GM21576 (cell line): ENCODE measurements at regions not wholly inside any gene's neighbourhood (a gene's known extent, or its start where the extent isn't known, plus 50 kb on each side); places are given as distances from the start of the nearest gene placed in this dataset.
"Not testable (repeated sequence)": the region's sequence is repeated elsewhere in the genome, so short reads cannot be mapped to it uniquely, and the experiment has no call there.

Source experiments
- ATAC-seq: cut with Tn5 transposase; IDR thresholded peaks from one replicate; pipeline ENCODE4 v1.9.1; 2021; ENCODE audit warnings: mild to moderate bottlenecking, moderate library complexity; ENCODE audit not compliant: unreplicated experiment

DNA sequence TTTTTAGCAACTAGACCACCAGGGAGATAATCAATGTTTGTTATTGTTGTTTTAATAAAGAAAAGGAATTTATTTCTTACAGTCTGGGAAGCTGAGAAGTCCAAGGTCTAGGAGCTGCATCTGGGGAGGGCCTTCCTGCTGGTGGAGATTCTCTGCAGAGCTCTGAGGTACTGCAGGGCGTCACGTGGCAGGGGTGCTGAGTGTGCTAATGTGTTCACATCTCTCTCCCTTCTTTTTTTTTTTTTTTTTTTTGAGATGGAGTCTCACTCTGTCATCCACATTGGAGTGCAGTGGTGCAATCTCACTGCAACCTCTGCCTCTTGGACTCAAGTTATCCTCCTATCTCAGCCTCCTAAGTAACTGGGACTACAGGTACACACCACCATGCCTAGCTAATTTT lies 150.9 kb upstream of the TRIM24 start:
- ATAC-seq, result no peak

DNA sequence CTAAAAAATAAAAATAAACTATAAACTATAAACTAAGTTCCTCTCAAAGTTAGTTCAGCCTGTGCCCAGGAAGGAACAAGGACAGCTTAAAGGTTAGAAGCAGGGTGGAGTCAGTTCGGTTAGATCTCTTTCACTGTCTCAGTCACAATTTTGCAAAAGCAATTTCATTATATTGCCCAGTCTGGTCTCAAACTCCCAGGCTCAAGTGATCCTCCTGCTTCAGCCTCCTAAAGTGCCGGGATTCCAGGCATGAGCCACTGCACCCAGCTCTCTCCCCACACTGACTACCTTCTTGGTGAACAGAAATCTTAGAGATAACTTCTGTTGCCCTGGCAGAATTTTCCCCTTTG lies 146.3 kb upstream of the TRIM24 start:
- no peak for ATAC-seq

DNA sequence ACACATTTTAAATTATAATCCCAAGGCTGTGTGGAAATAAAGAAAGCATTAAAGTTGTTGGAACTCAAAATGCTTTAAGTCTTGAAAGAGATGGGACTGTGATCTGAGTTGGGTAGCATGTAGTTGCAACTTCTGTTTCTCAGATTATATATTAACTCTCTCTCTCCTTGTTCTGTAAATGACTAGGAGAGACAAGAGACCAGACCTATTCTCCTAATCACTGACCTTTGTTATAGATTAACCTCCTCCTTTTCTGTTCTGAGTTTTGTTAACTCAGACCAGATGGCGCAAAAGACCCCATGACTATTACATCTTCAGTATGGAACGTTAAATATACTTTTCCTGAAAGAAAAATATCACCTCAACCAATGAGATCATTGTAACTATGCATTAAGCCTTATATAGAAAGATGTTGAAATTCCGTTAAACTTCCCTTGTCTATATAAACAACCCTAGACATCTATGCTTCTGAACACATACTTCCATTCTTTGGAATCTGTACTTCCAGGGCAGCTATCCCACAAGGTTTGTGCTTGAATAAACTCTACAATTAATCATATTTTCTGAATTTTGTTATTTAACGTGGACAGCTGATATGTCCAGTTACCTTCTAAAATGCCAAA lies 143.5 kb upstream of the TRIM24 start:
- peak; percentile 93 for ATAC-seq

DNA sequence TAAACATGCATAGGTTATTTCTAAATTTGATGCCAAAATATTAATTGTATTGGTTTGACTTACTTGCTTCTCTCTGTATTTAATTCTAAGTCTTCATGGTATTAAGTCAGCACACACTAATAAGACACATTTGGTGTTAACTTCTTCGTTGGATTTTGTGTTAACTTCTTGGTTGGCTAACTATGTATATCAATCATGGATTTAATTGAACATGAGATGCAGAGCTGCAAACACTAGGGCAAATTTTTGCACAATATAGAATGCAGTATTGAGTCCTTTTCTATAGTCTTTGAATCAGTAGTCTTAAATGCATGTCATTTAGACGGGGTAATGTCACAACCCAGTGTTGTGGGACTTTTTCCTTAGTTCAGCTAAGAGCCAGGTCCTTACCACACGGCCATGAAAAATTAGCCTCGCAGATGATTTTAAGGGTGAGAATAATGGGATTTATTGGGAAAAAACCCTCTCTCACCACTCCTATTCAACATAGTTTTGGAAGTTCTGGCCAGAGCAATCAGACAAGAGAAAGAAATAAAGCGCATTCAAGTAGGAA lies 142.9 kb upstream of the TRIM24 start:
- ATAC-seq, result no peak

DNA sequence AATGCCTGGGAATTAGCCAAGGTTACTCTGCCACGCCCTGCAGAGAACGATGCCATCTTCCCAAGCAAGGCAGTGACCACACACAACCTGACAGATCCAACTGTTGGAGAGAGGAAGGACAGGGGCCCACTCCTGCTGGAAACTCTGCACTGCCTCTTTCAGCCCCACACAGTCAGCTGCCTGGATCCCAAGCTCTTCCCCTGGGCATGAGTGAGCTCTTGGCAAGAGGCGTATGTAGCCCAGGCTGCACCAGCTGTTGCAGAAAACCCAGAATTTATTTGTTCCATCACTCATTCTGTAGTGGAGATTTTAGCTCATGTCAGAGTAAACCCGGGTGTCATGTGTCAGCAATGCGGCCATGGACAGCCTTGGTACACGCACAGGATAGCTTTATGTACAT lies 135.1 kb upstream of the TRIM24 start:
- no peak for ATAC-seq

DNA sequence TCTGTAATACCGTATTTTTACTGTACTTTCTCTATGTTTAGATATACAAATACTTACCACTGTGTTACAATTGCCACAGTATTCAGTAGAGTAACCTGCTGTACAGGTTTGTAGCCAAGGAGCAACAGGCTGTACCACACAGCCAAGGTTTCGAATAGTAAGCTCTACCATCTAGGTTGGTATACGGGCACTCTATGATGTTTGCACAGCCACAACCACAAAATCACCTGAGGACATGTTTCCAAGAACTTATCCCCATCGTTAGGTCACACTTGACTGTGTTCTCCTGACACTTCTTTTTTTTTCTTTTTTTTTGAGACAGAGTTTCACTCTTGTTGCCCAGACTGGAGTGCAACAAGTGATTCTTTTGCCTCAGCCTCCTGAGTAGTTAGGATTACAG lies 134.6 kb upstream of the TRIM24 start:
- ATAC-seq, result no peak

DNA sequence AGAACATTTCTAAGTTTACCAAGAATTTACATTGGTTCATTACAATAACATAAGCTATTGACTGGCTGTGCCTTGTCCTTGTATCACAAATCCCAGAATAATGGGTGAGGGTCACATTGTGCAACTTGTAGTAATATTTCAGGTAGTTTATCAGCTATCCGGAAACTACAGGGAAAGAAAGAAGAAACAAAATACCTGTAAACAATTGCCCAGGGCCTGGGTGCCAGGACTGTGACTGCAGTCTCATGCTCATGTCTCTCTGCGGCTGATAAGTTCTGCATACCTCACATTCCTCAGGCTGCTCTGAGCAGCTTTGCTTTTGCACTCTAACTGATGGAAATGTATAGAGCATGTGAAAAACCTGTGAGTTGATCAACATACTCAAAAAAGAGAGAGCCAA lies 131.8 kb upstream of the TRIM24 start:
- ATAC-seq, result no peak

DNA sequence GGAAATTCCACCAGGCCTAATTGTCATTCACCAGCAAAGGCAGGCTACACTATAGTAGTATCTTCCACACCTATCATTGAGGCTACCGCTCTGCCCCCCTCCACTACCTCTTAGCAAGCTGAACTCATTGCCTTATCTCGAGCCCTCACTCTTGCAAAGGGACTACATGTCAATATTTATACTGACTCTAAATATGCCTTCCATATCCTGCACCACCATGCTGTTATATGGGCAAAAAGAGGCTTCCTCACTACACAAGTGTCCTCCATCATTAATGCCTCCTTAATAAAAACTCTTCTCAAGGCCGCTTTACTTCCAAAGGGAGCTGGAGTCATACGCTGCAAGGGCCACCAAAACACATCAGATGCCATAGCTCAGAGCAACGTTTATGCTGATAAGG lies 127.2 kb upstream of the TRIM24 start:
- ATAC-seq, result not testable (repeated sequence)

DNA sequence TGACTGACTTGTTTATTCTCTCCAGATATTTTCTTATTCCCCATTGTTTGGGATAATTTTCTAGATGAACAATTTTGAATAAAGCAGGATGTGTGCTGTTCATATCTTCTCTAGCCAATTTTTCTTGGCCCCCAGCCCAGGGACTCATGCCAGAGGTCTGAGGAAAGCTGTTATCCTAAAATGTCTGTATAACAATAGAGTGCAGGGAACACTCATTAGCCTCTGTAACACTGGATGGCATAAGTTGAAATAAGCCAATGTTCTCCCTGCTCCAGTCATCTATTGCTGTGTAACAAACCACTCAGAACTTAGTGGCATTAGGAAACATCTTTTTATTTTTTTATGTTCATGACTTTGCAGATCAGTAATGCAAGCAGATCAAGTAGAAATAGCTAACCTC lies 121.7 kb upstream of the TRIM24 start:
- ATAC-seq, result no peak

DNA sequence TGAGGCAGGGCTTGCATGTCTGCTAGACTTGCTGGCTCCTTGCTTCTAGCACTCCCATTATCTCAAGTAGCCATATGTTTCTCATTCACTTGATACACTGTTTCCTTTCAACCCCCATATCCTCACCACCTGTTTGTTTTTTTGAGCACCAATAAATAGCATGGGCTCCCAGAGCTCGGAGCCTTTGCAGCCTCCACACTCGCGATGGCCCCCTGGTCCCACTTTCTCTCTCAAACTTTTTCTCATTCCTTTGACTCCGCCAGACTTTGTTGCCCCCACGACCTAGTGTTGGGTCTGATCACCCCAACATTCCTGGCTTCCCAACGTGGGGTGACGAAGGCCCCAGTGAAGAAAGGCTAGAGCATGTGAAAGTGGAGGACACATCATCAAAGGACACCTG lies 120.8 kb upstream of the TRIM24 start:
- ATAC-seq, result not testable (repeated sequence)

DNA sequence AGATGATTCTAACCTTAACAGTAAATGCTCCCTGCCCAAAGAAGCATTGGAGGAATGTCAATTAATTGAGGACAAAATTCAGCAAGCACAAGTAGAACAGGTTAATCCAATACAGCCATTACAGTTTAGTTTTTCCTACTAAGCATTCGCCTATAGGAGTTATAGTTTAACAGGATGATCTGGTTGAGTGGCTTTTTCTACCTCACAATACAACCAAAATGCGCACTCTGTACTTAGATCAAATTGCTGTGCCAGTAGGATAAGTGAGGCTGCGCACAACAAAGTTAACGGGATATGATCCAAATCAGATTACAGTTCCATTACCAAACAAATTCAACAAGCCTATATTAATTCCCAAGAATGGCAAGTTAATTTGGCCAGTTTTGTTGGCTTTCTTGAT lies 117.1 kb upstream of the TRIM24 start:
- no peak for ATAC-seq

DNA sequence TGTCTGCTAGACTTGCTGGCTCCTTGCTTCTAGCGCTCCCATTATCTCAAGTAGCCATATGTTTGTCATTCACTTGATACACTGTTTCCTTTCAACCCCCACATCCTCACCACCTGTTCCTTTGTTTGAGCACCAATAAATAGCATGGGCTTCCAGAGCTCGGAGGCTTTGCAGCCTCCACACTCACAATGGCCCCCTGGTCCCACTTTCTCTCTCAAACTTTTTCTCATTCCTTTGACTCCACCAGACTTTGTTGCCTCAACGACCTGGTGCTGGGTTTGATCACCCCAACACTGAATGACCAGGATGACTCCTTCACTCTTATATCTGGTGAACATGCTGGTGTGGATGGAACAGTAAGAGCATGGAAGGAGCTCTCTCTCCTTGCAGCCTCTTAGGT lies 114.5 kb upstream of the TRIM24 start:
- ATAC-seq, result no peak

DNA sequence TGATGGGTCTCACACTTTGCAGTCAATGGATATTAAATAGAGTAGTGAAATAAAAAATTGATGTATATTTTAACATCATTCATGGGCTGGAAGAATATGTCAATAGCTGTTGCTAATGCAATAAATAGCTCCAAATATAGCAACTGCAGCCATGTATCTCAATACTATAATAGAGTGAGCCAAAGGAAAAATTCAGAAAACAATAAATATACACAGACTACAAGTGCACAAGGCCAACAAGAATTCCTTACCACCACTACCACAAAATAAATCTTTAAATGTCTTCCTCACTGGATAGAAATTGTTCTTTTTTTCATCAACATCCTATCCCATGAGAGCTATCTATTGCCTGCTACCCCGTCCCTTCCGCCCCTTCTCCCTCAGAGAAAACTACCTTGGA lies 113.1 kb upstream of the TRIM24 start:
- no peak for ATAC-seq

DNA sequence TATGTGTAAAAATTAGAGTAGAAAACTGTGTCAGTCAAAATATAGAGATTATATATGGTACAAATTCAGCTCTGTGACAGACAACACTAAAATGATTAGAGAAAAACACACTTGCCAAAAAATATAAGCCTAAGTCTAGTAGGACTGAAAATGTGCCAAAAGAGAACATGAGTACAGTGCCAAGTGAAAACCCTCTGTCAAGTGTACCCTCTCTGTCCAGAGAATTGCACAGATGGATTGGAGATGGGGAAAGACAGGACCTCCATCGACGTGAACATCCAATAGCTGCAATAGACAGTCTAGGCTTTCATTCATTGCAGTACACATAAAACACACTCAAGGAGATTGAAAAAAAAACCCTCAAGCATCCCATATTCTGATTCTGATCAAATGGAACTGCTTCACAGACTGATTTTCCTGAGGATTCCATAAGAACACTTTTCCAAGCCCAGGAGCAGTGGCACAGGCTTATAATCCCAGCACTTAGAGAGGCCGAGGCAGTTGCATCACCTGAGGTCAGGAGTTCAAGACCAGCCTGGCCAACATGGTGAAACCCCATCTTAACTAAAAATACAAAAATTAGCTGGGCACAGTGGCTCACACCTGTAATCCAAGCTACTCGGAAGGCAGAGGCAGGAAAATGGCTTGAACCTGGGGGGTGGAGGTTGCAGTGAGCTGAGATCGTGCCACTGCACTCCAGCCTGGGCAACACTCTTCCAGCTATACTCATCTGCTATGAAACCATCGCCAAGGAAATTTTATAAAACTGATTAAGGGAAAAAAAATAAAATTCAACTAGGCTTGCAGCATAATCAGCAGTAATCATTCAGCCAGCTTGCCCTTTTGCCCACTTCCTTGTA lies 110.0 kb upstream of the TRIM24 start:
- no peak for ATAC-seq

DNA sequence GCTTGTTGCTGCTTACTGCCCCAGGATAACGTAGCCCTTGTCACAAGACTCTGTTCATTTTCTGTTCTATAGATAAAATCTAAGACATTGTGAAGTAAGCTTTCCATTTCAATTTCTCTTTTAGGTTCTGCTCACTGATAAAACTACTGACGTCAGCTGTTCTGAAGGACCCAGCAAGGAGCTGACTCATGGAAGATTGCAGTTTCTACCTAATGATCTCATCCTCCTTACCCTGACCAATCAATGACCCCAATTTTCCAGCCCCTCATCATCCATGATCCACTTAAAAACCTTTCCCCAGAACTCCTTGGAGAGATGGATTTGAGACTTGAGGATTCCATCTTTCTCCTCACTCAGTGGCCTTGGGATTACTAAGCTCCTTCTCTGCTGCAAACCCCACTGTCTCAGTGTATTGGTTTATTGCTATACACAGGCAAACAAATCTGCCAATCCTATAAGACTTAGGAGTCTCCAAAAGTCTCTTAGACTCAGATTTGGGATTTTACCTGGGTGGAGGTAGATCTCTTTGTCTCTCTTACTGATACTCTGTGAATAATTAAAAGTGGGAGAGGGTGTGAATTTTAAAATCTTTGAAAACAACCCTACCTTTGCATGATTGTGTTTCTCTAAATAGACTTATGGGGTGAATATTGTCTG lies 109.2 kb upstream of the TRIM24 start:
- no peak for ATAC-seq

DNA sequence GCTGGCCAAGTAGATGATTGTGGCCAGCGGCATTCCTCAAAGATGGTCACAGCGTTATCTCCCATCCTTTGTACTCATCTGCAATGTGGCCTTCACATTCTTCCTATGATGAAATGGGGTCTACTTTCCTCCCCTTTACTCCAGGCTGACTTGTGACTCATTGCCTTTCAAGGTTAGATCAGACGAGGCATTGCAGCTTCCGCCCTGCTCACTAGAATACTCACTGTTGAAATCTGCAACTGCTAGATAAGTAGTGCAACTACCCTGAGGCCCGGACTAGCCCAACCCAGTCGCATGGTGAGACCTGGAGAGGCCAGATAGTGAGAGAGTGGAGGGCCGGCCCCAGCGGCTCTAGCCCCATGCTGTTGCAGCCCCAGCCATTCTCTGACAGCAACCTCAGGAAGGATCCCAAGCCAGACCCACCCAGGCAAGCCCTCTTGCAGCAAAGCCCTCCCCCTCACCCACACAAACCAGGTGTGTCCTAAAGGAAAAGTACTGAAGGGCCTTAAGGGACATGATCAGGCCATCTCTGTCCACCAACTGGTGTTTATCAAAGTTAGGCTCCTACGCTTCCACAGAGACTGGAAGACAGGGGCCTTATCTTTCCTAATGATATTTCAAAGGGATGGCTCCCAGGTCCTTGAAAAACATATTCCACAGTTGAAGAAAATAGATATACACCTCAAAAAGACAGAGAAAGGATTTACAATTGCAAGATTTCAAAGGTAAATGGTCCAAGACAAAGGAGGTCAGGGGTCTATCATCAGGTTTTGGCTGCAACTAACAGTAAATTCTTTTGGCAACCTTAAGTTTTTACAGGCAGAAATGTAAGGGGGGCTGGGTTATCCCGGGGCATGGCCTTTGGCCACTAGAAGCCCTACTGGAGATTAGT lies 107.2 kb upstream of the TRIM24 start:
- ATAC-seq, result no peak

DNA sequence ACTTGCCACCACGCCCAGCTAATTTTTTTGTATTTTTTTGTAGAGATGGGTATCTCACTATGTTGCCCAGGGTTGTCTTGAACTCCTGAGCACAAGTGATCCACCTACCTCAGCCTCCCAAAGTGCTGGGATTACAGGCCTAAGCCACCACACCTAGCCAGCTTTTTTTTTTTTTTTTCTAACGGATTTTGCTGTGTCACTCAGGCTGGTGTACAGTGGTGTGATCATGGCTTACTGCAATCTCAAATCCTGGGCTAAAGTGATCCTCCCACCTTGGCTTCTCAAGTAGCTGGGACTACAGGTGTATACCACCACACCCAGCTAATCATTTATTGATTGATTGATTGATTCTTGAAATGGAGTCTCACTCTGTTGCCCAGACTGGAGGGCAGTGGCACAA lies 106.0 kb upstream of the TRIM24 start:
- no peak for ATAC-seq

DNA sequence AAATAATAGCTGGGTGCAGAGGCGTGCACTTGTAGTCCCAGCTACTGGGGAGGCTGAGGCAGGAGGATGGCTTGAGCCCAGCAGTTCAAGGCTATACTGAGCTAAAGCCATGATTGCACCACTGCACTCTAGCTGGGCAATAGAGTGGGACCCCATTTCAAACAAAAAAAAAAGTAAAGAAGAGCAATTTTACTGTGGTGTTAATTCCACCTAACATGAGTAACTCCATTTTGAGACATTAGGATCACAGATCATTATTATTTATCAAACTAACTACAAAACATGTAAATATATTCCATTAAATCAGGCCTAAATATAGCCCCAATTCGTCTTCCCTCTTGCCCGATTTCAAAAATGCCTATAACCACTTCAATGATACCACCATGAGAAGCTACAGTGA lies 104.8 kb upstream of the TRIM24 start:
- no peak for ATAC-seq

DNA sequence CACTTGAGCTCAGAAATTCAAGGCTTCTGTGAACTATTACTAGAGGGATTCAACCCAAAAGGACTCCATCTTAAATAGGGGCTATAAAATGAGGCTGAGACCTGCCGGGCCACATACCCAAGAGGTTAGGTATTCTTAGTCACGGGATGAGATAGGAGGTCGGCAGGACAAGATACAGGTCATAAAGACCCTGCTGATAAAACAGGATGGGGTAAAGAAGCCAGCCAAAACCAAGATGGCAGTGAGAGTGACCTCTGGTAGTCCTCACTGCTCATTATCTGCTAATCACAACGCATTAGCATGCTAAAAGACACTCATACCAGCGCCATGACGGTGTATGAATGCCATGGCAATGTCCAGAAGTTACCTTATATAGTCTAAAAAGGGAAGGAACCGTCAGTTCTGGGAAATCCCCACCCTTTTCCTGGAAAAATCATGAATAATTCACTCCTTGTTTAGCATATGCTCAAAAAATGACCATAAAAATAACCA lies 101.2 kb upstream of the TRIM24 start:
- ATAC-seq, result no peak

DNA sequence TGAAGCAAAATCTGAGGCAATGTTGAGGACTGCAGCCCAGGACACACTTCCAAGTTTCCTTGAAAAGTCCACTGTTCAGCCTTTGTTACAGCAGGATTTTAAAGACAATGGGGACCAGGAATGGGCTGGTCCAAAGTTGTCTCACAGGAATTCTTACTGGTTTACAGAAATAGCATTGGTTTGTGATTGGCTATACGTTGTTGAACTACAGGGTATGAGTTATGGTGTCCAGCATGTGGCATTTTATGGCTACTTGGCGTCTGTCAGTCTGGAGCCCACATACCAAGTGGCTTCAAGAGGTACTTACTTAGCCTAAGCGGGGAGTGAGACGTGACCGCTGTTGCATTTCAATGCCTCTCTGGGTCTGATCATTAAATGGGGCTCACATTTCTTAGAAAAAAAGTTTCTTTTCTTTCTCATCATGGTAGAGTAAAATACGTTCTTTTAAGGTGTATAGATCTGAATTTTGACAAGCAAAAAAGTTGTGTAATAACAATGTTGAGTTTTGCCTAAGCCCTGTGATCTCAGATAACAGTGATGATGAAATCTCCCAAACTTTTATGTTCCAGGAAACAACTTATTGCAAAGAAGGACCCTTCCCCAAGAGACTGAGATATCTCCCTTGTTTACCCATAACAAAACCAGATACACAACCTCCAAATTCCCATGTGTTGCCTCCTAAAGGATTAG lies 100.0 kb upstream of the TRIM24 start:
- no peak for ATAC-seq
